GM10248 (cell line): ENCODE measurements at regions not wholly inside any gene's neighbourhood (a gene's known extent, or its start where the extent isn't known, plus 50 kb on each side); places are given as distances from the start of the nearest gene placed in this dataset.

ENCODE experiments used
- CTCF ChIA-PET: fragments of 300-600 bp; sonication (Branson Sonifier 250); formaldehyde crosslinking; extraction: SDS; loops from one replicate; lab custom pipeline; 2021; ENCODE audit warnings: antibody characterized with exemption; lab: Yijun Ruan, JAX
- POLR2A ChIA-PET: fragments of 350-650 bp; sonication (Branson Sonifier 250); formaldehyde crosslinking; extraction: SDS; loops from one replicate; lab custom pipeline; 2020; ENCODE audit warnings: antibody characterized with exemption; lab: Yijun Ruan, JAX
- DNase-seq: peaks from one replicate; pipeline ENCODE4 v3.0.0; 2012; ENCODE audit errors: extremely low spot score
- CTCF ChIP-seq: IDR thresholded peaks from 2 replicates; pipeline ENCODE4 v1.5.1; 2012; ENCODE audit warnings: mild to moderate bottlenecking, low read depth; ENCODE audit errors: extremely low read depth, missing control alignments, control extremely low read depth

DNA sequence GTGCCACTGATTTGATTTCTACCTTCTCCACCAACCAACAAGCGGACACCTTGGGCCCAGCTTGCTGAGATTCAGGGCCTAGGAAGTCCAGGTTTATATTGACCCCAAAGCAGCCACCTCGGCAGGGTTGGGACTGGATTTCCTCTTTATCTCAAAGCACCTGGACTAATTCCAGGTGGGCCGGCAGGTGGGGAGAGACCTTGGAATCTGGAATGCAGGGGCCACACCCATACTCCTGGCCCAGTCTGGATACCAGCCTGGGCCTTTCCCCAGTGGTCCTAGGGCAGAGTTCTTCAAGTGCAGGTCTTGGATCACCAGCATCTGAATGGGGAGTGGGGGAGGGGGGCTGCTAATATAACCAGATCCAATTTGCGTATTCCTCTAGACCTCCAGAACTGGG lies 93.1 kb downstream of the PCDH1 start:
- TF ChIP-seq CTCF, result no peak
- POLR2A ChIA-PET, result no interaction called here
- DNase-seq, result no peak
- CTCF ChIA-PET, result no interaction called here

GRCh38 chr5:141784529-141784928 lies 93.7 kb downstream of the PCDH1 start:
- no peak for TF ChIP-seq CTCF
- ChIA-PET CTCF (no interaction called here), POLR2A (no interaction called here)
- DNase-seq, result no peak

DNA sequence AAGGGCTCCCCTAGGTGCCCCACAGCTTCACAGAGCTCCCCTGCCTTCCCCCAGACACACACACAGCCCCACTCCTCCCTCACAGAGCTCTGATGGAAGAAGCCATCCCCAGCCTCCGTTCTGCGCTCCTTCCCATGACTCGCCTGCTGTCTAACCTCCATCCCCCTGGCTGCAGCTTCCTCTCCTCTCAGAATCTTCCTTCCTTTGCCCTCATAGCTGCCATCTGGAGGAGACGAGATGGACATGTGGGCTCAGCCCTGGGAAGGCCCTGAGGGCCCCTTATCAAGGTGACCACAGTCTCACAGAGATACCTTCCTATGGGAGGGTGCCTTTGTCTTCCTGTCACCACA lies 94.3 kb downstream of the PCDH1 start:
- DNase-seq, result no peak
- TF ChIP-seq CTCF, result no peak
- CTCF ChIA-PET, result no interaction called here
- POLR2A ChIA-PET, result no interaction called here

DNA sequence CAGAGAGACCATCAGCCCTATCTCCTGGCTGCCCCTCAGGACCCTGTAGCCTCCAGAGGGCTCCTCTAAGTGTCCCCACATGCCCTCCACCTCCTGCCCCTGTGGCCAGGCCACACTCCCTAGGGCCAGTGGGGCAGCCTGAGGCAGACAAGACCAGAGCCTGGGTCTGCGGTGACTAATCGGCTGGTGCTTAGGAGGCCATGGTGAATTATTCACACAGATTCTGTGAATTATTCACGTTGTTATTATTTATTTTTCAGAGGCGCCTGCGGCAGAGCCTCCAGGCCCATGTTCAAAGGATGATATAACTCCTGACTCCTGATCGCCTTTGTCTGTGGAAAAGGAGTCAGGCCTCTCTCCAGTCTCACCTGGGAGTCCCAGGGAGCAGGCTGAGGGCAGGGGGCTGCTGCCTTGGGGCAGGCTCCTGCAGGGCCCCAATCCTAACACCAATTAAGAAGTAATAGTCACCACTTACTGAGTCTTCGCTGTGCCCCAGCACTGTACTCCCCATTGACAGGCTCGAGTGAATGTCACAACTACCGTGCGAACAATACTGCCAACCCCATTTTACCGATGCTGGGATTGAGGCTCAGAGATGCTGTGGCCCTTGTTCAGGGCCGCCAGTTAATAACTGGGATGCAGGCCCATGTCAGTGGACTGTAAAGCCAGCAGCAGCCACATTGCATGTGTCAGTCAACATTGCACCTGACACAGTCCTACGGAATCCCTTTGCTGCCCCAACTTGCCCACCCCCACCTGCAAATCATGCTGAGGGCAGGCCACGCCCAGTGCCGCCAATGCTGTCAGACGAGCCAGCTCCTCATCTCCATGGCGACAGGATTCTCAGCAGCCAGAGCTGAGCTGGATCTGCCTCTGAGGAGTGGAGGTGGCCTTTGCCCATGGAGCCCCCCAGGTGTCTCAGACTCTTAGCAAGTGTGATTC lies 94.9 kb downstream of the PCDH1 start:
- ChIA-PET CTCF (no interaction called here), POLR2A (no interaction called here)
- no peak for DNase-seq
- no peak for TF ChIP-seq CTCF

DNA sequence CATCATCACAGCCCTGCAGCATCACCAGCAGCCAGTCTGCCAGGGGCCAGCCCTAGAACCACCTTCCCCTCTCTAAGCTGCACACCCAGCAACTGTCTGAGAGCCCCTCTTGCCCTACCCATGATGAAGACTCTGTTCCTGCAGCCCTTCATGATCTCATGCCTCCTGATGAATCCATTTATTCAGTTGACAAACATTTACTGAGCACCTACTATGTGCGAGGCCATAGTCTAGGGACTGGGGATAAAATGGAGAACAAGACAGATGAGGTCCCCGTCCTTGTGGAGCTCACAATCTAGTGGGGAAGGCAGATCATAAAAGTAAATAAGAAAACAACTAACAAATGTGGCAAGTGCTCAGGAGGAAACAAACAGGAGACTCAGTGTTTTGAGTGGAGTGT lies 96.3 kb downstream of the PCDH1 start:
- no peak for DNase-seq
- TF ChIP-seq CTCF, result no peak
- ChIA-PET CTCF (interaction anchor here (0.7 to 1.2 kb wide), 3 partner anchors 19 to 117 kb away, joined by 3 read pairs; no protein-coding TSS in a partner anchor), POLR2A (no interaction called here)

- POLR2A ChIA-PET, result no interaction called here
- no peak for TF ChIP-seq CTCF
- CTCF ChIA-PET, result interaction anchor here (0.7 to 1.2 kb wide), 4 partner anchors 13 to 116 kb away, joined by 3 read pairs; no protein-coding TSS in a partner anchor
- no peak for DNase-seq
Observed at GRCh38 chr5:141780952-141781781, 97.0 kb downstream of the PCDH1 start.
